ENCODE measurements at regions not wholly inside any gene's neighbourhood (a gene's known extent, or its start where the extent isn't known, plus 50 kb on each side); places are given as distances from the start of the nearest gene placed in this dataset.

DNA sequence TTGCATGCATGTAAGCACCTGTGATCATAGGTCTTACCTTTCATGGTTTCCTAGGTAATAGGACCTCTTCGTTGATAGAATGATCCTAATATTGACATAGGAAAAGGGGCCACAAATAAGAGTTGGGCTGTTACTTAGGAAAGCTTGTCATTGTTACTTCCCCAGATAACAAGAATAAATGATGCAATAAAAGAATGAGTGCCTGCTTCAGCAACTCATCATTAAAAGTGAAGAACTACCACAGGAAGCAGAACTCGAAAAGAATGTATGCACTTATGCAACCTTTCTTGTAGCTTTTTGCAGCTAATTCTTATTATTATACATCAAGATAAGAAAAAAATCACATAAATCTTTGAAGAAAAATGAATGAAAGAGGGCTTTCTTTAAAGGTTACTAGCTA is 548.6 kb downstream of the LTN1 start:
- intact Hi-C loops (cut with micrococcal nuclease) = no loop called here
- Histone ChIP-seq H3K27ac (ENCODE audit: insufficient read depth, low read depth, low read length) (no peak overlapping the region), H3K79me2 (ENCODE audit: control insufficient read depth, insufficient read depth, low read length) (no peaks in the 10 kb centered on the region), H2AFZ (ENCODE audit: low read depth, low read length) (no peak overlapping the region), H3K9me3 (replicated peaks; ENCODE audit: control insufficient read depth, insufficient read depth, low read length) (no peaks in the 10 kb centered on the region), H3K9me1 (replicated peaks; ENCODE audit: control insufficient read depth, extremely low read depth, insufficient read depth, low read length) (no peaks in the 10 kb centered on the region), H3K4me3 (replicated peaks in 1 of 3; ENCODE audit: insufficient read depth in 1 of 3, low read depth in 1 of 3, low read length in 3 of 3) (no peak overlapping the region), H3K9ac (replicated peaks; ENCODE audit: extremely low read depth, insufficient read depth, low read length) (no peak overlapping the region), H3K4me2 (ENCODE audit: insufficient read depth, low read length) (no peak overlapping the region), H4K20me1 (replicated peaks; ENCODE audit: control insufficient read depth, extremely low read depth, insufficient read depth, low read length) (no peaks in the 10 kb centered on the region), H3K4me1 (ENCODE audit: control insufficient read depth, extremely low read depth, insufficient read depth, low read length) (no peaks in the 10 kb centered on the region), H3K36me3 (ENCODE audit: control insufficient read depth in 2 of 2, extremely low read depth in 1 of 2, insufficient read depth in 2 of 2, low read length in 2 of 2) (no peaks in the 10 kb centered on the region), H3K27me3 (ENCODE audit: control insufficient read depth in 2 of 2, insufficient read depth in 2 of 2, low read length in 2 of 2) (no peaks in the 10 kb centered on the region)
- POLR2A ChIA-PET = no interaction called here
- CTCF ChIA-PET = no interaction called here
- no TSS peak for BruUV-seq (replicated peaks)
- no peak for TF ChIP-seq POLR2A (IDR thresholded peaks at IDR 0.05; ENCODE audit: low read depth, low read length)
- TF ChIP-seq, protein P1, sequence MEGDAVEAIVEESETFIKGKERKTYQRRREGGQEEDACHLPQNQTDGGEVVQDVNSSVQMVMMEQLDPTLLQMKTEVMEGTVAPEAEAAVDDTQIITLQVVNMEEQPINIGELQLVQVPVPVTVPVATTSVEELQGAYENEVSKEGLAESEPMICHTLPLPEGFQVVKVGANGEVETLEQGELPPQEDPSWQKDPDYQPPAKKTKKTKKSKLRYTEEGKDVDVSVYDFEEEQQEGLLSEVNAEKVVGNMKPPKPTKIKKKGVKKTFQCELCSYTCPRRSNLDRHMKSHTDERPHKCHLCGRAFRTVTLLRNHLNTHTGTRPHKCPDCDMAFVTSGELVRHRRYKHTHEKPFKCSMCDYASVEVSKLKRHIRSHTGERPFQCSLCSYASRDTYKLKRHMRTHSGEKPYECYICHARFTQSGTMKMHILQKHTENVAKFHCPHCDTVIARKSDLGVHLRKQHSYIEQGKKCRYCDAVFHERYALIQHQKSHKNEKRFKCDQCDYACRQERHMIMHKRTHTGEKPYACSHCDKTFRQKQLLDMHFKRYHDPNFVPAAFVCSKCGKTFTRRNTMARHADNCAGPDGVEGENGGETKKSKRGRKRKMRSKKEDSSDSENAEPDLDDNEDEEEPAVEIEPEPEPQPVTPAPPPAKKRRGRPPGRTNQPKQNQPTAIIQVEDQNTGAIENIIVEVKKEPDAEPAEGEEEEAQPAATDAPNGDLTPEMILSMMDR (IDR thresholded peaks at IDR 0.05; ENCODE audit: extremely low read depth in 1 of 2, insufficient read depth in 1 of 2, low read depth in 1 of 2, low read length in 2 of 2) = no peak
- TF ChIP-seq FOS (IDR thresholded peaks at IDR 0.05; ENCODE audit: borderline replicate concordance, insufficient read depth, low read length) = no peak
- TF ChIP-seq, protein P2, sequence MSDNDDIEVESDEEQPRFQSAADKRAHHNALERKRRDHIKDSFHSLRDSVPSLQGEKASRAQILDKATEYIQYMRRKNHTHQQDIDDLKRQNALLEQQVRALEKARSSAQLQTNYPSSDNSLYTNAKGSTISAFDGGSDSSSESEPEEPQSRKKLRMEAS (IDR thresholded peaks at IDR 0.05; ENCODE audit: insufficient read depth, insufficient read length) = no peak
- no peak for TF ChIP-seq POLR2AphosphoS5 (IDR thresholded peaks at IDR 0.05; ENCODE audit: insufficient read depth, low read depth, low read length)
- TF ChIP-seq EZH2 (IDR thresholded peaks at IDR 0.05; ENCODE audit: borderline replicate concordance, low read depth, low read length, severe bottlenecking) = no peak
- no peak for TF ChIP-seq JUN (IDR thresholded peaks at IDR 0.05; ENCODE audit: borderline replicate concordance, insufficient read depth, insufficient read length, low read depth)
- no peak for TF ChIP-seq GATA2 (IDR thresholded peaks at IDR 0.05; ENCODE audit: insufficient read depth, insufficient read length, low read depth, low read length)
- no peak for TF ChIP-seq MYC (IDR thresholded peaks at IDR 0.05; ENCODE audit: low read depth, low read length)
- dilution Hi-C loops (cut with MboI; ENCODE audit: extremely low pct_ligation_motif_present, low sequenced_read_pairs) = no loop called here
- FAIRE-seq (no peak), DNase-seq (ENCODE audit: low read depth, low spot score) (no peak)
